Parathyroid adenoma (tissue), 2 donors: ENCODE measurements at regions not wholly inside any gene's neighbourhood (a gene's known extent, or its start where the extent isn't known, plus 50 kb on each side); places are given as distances from the start of the nearest gene placed in this dataset.

Source experiments
- H2AFZ ChIP-seq: fragments of 300-600 bp; sonication (generic); one replicate; pipeline ENCODE4 v1.7.0; 2017; ENCODE audit warnings: antibody characterized with exemption, mild to moderate bottlenecking
- H3K27ac ChIP-seq: fragments of 300-600 bp; sonication (generic); one replicate; pipeline ENCODE4 v1.7.0; 2017
- H3K27me3 ChIP-seq: fragments of 300-600 bp; sonication (generic); one replicate; pipeline ENCODE4 v1.7.0; 2017; ENCODE audit warnings: low read length; ENCODE audit not compliant: control insufficient read depth, insufficient read depth
- H3K36me3 ChIP-seq: fragments of 300-600 bp; sonication (generic); one replicate; pipeline ENCODE4 v1.7.0; 2017; ENCODE audit warnings: low read length; ENCODE audit not compliant: control insufficient read depth, insufficient read depth
- H3K4me1 ChIP-seq: fragments of 300-600 bp; sonication (generic); one replicate; pipeline ENCODE4 v1.7.0; 2017; ENCODE audit warnings: control low read depth
- H3K4me2 ChIP-seq: fragments of 300-600 bp; sonication (generic); one replicate; pipeline ENCODE4 v1.7.0; 2017; ENCODE audit warnings: low read length
- H3K4me3 ChIP-seq: fragments of 300-600 bp; sonication (generic); one replicate; pipeline ENCODE4 v1.7.0; 2017; ENCODE audit warnings: low read depth, low read length
- H3K79me2 ChIP-seq: fragments of 300-600 bp; sonication (generic); one replicate; pipeline ENCODE4 v1.7.0; 2017; ENCODE audit warnings: control low read depth
- H3K9ac ChIP-seq: fragments of 300-600 bp; sonication (generic); one replicate; pipeline ENCODE4 v1.7.0; 2017; ENCODE audit warnings: mild to moderate bottlenecking
- H3K9me3 ChIP-seq: fragments of 300-600 bp; sonication (generic); one replicate; pipeline ENCODE4 v1.7.0; 2017; ENCODE audit warnings: low read length; ENCODE audit not compliant: control insufficient read depth
- TF ChIP-seq, protein P1 (sequence below): fragments of 300-600 bp; sonication (generic); IDR thresholded peaks from one replicate; pipeline ENCODE4 v1.7.0; 2017; ENCODE audit warnings: antibody characterized with exemption, mild to moderate bottlenecking
- donor health status: primary hyperparathyroidism.

DNA sequence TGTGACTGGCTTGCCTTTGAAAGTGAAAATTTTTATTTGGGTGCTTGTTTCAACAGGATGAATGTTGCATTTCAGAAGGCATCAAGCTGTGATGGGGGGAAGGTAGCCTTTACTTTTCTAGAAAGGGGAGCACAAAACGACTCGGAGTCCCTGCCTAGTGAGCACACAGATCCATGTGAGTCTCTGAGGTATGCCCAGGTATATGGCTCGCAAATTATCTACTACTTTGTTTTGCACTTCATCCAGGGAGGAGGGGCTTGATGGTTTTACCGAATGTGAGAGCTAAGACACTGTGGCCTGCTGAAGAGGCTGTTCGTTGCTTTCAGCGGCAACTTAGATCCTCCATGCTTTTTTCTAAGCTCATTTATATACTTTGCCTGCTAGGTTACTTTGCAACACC lies 537.7 kb upstream of the PTBP2 start:
- Histone ChIP-seq H2AFZ (no peak overlapping the region), H3K4me3 (no peak overlapping the region), H3K79me2 (no peaks in the 10 kb centered on the region), H3K36me3 (no peaks in the 10 kb centered on the region), H3K9ac (no peak overlapping the region), H3K27me3 (no peaks in the 10 kb centered on the region), H3K9me3 (no peaks in the 10 kb centered on the region), H3K4me2 (no peak overlapping the region), H3K27ac (no peak overlapping the region), H3K4me1 (no peaks in the 10 kb centered on the region)
- TF ChIP-seq, protein P1, sequence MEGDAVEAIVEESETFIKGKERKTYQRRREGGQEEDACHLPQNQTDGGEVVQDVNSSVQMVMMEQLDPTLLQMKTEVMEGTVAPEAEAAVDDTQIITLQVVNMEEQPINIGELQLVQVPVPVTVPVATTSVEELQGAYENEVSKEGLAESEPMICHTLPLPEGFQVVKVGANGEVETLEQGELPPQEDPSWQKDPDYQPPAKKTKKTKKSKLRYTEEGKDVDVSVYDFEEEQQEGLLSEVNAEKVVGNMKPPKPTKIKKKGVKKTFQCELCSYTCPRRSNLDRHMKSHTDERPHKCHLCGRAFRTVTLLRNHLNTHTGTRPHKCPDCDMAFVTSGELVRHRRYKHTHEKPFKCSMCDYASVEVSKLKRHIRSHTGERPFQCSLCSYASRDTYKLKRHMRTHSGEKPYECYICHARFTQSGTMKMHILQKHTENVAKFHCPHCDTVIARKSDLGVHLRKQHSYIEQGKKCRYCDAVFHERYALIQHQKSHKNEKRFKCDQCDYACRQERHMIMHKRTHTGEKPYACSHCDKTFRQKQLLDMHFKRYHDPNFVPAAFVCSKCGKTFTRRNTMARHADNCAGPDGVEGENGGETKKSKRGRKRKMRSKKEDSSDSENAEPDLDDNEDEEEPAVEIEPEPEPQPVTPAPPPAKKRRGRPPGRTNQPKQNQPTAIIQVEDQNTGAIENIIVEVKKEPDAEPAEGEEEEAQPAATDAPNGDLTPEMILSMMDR: no peak

DNA sequence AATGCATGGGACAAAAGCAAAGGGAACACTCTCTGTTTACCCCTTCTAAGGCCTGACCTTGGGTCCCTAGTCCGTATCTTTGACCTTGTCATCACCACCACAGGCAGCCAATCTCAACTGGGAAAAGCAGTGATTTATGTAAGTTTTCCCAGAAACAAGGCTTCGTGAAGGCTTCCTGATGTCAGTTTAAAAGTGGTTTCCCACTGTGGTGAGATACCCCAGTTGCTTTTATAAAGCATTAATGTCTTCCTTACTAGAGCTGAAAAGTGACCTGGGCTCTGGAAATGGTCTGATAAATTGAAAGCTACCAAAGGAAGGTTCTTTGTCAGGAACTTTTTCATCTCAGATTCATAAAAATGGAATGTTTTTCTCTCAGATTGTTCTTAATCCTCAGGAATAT lies 536.4 kb upstream of the PTBP2 start:
- no peak overlapping the region for H2AFZ ChIP-seq
- H3K27ac ChIP-seq: no peak overlapping the region
- H3K9ac ChIP-seq: no peak overlapping the region
- H3K4me2 ChIP-seq: no peak overlapping the region
- H3K27me3 ChIP-seq: no peaks in the 10 kb centered on the region
- no peaks in the 10 kb centered on the region for H3K36me3 ChIP-seq
- H3K79me2 ChIP-seq: no peaks in the 10 kb centered on the region
- no peak overlapping the region for H3K4me3 ChIP-seq
- TF ChIP-seq, protein P1: no peak
- H3K4me1 ChIP-seq: no peaks in the 10 kb centered on the region
- H3K9me3 ChIP-seq: no peaks in the 10 kb centered on the region

DNA sequence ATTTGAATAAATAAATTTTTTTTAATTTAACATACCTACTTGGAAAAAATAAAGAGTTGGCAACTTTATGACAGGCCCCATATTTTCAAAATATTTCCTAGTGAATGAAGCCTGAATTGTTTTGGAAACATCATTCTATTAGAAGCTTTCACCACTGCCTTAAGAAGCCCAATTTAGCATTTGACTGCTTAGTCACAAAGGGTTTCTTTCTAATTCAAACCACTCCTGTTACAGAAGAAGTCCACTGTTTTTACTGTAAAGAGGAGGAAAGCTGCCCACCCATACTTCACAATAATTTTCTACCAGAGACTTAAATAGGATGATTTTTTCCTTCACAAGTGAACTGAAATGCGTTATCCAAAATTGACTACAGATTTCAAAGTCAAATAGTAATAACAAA lies 534.6 kb upstream of the PTBP2 start:
- Histone ChIP-seq H3K9me3 (no peaks in the 10 kb centered on the region), H2AFZ (no peak overlapping the region), H3K27me3 (no peaks in the 10 kb centered on the region), H3K9ac (no peak overlapping the region), H3K36me3 (no peaks in the 10 kb centered on the region), H3K4me3 (no peak overlapping the region), H3K27ac (no peak overlapping the region), H3K4me2 (no peak overlapping the region), H3K4me1 (no peaks in the 10 kb centered on the region), H3K79me2 (no peaks in the 10 kb centered on the region)
- TF ChIP-seq, protein P1: no peak

DNA sequence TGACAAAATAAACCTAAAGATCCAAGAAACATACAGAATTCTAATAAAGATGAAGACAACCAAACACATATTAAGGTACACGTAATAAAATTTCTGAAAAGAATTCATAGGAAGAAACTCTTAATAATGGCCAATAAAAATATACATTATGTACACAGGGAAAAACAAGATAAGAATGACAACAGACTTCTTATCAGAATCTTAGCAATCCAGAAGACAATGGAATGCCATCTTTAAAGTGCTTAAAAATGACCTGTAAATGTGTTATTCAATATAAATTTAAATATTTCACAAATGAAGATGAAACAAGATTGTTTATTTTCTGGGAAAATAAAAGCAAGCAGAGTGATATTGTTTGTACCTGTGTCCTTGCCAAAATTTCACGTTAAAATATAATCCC lies 530.4 kb upstream of the PTBP2 start:
- no peak overlapping the region for H3K9ac ChIP-seq
- TF ChIP-seq, protein P1: no peak
- no peak overlapping the region for H3K4me3 ChIP-seq
- no peaks in the 10 kb centered on the region for H3K4me1 ChIP-seq
- no peaks in the 10 kb centered on the region for H3K27me3 ChIP-seq
- no peak overlapping the region for H3K27ac ChIP-seq
- no peaks in the 10 kb centered on the region for H3K79me2 ChIP-seq
- no peaks in the 10 kb centered on the region for H3K36me3 ChIP-seq
- no peaks in the 10 kb centered on the region for H3K9me3 ChIP-seq
- H3K4me2 ChIP-seq: no peak overlapping the region
- no peak overlapping the region for H2AFZ ChIP-seq

DNA sequence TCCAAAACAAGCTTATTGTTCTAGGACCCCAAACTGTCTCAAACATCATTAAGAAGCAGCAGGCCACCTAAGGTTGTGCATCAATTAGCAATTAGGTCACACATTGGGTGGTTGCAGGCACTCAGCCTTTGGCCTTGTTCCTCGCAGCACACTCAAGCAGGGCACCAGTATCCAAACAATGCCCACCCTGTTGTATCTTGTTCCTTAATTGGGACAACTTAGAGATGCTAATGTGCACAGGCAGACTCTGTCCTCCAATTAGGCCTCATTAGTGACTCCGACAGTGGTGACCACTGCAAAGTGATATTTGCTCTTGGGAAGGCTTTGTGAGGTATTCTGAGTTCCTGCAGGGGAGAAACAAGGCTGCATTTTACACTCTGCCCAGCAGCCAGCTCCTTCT lies 515.1 kb upstream of the PTBP2 start:
- no peak overlapping the region for H3K4me3 ChIP-seq
- no peaks in the 10 kb centered on the region for H3K36me3 ChIP-seq
- no peaks in the 10 kb centered on the region for H3K4me1 ChIP-seq
- H3K4me2 ChIP-seq: no peak overlapping the region
- no peak overlapping the region for H3K27ac ChIP-seq
- no peaks in the 10 kb centered on the region for H3K9me3 ChIP-seq
- H2AFZ ChIP-seq: no peak overlapping the region
- no peaks in the 10 kb centered on the region for H3K79me2 ChIP-seq
- H3K27me3 ChIP-seq: no peaks in the 10 kb centered on the region
- TF ChIP-seq, protein P1: no peak
- H3K9ac ChIP-seq: no peak overlapping the region
